ENCODE measurements at regions not wholly inside any gene's neighbourhood (a gene's known extent, or its start where the extent isn't known, plus 50 kb on each side); places are given as distances from the start of the nearest gene placed in this dataset.

DNA sequence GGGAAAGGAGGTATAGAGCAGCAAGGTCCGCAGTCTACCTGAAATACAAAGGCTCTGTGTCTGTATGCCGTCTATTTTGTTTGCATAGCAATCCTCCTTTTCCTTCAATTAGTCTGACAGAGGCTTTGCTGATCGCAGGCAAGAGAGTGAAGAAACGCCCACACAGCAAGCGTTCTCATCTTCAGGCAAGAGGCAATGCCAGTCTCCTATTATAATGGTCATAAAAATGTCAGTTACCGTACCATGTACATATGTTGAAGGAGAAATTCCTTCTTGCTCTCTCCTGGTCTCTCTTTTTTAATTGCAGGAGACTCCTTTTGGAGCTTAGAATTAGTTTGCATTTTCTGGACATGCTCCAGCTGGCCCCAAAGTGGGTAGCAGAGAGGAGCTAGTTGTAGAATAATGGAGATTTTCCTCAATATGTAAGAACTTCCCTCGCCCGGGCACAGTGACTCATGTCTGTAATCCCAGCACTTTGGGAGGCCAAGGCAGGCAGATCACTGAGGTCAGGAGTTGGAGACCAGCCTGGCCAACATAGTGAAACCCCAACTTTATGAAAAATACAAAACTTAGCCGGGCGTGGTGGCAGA, 139.5 kb downstream of the PFKFB3 start:
- DNase-seq (ENCODE audit: low read depth in 2 of 2, low spot score in 1 of 2): no peak

GRCh38 chr10:6343305-6344010, 140.7 kb downstream of the PFKFB3 start:
- DNase-seq (ENCODE audit: low read depth in 2 of 2, low spot score in 1 of 2): no peak

DNA sequence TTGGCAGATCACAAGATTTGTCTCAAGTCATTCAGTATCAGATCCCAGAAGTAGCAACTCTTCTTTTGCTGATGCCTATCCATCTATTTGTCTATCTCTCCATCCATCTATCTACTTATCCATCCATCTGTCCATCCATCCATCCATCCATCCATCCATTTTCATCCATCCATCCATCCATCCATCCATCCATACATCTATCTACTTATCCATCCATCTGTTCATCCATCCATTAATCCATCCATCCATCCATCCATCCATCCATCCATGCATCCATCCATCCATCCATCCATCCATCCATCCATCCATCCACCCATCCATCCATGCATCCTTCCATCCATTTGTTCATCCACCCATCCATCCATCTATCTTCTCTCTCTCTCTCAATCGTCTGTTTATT, 142.7 kb downstream of the PFKFB3 start:
- DNase-seq (ENCODE audit: low read depth in 2 of 2, low spot score in 1 of 2): no peak

DNA sequence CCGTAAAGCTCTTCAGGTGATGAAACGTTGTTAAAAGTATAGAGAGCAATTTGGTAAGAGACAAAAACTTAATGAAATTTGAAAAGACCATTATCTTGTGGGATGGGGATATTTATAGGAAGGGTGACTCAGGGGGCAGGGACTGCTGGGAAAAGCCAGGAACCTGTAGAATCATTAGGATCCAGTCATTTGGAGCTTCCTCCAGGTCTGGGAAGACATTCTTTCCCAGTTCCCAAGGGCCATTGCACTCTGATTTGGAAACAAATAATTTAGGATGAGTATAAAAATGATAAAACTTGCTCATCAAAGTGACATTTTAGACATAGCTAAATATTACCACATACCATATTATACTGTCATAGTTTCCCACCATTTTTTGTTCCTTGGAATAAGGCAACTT, 143.9 kb downstream of the PFKFB3 start:
- no peak for DNase-seq (ENCODE audit: low read depth in 2 of 2, low spot score in 1 of 2)

DNA sequence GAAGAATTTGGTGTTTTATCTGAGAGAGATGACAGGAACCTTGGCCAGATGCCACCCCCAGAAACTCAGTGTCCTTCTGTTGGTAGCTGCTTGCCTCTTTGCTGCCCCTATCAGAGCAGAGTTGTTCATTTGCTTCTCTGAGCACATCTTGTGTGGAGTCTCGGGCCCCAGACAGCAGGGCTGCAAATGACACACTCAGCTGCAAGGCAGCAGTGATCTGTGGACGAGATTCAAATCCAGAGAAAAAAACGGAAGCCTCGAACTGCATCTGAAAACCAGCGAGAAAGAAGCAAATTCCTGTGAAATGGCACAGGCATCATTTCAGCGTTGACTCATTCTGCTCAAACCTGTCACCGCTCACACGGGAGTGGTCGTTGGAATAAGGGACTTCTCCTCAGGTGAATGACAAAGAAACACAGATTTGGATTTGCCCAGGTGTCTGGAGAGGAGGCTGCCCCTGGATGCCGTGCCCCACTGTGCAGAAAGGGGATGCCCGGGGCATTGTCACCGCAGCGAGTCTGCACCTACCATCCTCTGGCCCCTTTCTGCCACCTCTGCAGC, 144.7 kb downstream of the PFKFB3 start:
- peak; percentile 8 to 9 for DNase-seq (ENCODE audit: low read depth in 2 of 2, low spot score in 1 of 2)

DNA sequence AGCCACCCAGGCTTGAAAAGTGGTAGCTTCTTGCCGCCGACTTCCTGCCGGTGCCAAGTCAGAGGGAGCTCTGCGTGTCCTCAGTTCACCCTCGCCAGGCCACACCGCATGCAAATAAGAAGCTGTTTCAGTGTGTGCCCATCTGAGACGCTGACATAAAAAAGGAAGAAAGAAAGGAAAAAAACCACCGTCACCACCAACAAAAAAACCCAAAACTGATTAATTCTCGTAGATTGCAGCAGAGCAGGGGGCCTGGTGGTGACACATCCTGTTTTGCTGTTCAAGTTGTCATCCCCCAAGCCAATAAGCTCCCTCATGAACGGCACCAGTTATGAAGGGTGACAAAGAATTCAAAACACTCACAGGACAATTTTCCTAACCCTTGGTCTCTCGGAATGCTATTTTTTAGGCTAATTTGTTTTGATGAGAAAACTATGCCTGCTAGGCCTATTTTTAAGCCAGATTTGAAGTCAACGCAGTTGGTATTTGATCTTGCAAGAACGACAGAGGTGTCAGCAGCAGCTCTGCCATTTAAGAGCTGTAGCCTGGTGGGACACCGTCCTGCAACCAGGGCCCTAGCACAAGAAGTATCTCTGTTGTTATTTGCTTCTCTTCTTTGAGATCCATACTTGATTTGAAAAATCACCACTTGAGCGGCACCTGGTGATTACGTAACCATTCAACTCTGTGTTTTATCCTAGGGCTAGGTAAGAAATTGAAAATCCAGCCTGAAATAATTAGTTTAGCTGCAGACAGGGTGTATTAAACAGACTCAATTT, 145.6 kb downstream of the PFKFB3 start:
- DNase-seq (ENCODE audit: low read depth in 2 of 2, low spot score in 1 of 2): peak; percentile 36 to 61

DNA sequence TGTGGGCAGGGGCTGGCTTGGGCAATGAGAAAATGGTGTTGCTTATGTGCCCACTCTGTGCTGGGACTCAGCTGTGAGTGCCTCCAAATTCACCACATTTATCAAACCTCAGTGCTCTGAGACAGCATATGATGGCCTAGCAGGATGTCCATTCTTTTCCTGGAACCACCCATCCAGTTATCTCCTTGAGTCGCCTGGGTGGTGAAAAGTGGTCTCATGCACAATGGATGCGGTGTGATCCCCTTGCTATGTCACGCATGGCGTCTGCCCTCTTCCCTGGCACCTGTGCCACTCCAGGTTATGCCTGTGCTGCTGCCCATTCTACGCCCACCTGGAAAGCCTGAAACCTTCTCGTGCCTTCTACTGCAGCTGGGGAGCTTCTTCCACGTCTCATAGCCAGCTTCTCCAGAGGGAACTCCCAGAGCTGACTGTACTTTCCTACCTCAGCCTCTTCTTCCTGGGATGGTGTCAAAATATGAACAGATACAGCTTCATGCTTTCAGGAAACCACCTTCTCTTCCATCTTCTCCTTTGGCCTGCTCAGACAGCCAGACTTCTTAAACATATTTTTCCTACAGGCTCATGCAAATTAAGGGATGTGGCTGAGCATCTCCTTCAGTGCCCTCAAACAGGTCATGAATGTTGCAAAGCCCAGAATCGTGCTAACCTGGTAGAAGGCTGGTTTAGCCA, 147.3 kb downstream of the PFKFB3 start:
- no peak for DNase-seq (ENCODE audit: low read depth in 2 of 2, low spot score in 1 of 2)

- DNase-seq (ENCODE audit: low read depth in 2 of 2, low spot score in 1 of 2): no peak
These were observed 147.9 kb downstream of the PFKFB3 start for GRCh38 chr10:6350609-6351008.

- no peak for DNase-seq (ENCODE audit: low read depth in 2 of 2, low spot score in 1 of 2)
These were observed 148.8 kb downstream of the PFKFB3 start for GRCh38 chr10:6351495-6351894.

- no peak for DNase-seq (ENCODE audit: low read depth in 2 of 2, low spot score in 1 of 2)
These were observed 150.8 kb downstream of the PFKFB3 start for GRCh38 chr10:6353526-6353925.

DNA sequence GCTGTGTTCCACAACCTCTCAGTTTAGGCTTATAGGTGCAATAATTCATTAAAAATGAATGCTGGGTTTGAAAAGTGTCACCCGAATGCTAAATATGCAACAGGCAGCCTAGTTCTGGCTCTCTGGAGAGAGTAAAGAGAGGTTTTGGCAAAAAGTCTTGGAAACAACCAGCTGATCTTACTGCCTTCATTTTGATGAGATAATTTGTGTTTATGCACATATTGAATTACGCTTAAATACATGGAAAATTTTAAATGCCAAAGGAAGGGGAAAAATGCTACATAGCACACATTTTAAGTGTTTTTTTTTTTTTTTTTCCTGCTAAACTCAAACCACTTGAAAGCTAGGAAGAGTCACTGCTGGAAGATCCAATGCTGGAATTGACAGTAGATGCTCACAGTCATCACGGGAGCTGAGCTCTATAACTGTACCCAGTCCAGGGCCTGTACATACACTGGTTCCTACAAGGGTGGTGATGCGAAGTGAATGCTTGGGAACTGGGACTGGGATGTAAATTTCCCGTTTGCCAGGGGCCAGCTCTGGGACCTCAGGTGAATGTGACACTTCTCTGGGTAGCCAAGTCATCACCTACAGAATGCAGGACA, 151.5 kb downstream of the PFKFB3 start:
- no peak for DNase-seq (ENCODE audit: low read depth in 2 of 2, low spot score in 1 of 2)

DNA sequence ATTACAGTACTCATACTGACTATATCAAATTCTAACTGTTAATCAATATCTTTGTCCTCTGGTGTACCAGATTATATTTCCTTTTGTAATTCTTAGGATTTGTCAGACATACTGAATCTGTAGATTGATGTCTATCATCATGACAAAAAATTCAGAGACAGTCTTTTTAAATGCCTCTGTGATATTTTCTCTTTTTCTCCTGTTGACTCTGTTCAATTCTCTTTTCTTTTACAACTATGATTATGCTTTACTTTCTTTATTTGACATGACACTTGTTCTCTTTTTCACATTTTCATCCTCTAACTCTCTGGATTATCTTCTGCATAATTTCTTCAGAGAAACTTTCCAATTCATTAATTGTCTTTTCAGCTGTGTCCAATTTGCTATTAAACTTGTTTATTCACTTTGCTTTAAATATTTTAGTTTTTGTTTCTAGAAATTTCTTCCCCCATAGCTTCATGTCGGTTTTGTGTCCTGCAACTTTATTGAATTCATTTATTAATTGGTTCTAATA, 153.6 kb downstream of the PFKFB3 start:
- no peak for DNase-seq (ENCODE audit: low read depth in 2 of 2, low spot score in 1 of 2)

- DNase-seq (ENCODE audit: low read depth in 2 of 2, low spot score in 1 of 2): no peak
These were observed 159.1 kb downstream of the PFKFB3 start for GRCh38 chr10:6361869-6362268.

GRCh38 chr10:6362879-6363278, 160.1 kb downstream of the PFKFB3 start:
- DNase-seq (ENCODE audit: low read depth in 2 of 2, low spot score in 1 of 2): no peak

- DNase-seq (ENCODE audit: low read depth in 2 of 2, low spot score in 1 of 2): no peak
These were observed 160.8 kb downstream of the PFKFB3 start for GRCh38 chr10:6363511-6363910.

- no peak for DNase-seq (ENCODE audit: low read depth in 2 of 2, low spot score in 1 of 2)
These were observed 161.6 kb downstream of the PFKFB3 start for GRCh38 chr10:6364283-6364682.

GRCh38 chr10:6364893-6365292, 162.2 kb downstream of the PFKFB3 start:
- DNase-seq (ENCODE audit: low read depth in 2 of 2, low spot score in 1 of 2): no peak

DNA sequence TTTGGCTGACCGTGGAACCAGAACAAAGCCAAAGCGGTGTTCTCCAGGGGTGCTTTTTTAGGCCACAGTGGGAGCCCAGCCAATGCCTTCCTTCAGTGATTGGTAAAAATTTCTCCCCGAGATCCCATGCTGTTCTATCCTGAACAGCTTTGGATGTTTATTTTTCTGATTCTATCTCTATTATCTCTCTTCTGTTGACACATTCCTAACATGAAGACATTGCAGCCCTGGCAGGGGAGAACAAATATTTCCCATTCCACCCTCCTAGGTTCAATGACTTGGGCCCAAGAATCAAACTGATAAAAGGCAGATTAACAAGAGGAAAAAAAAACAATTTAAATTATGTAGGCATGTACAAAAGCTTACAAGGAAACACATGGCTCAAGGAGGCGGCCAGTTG, 162.7 kb downstream of the PFKFB3 start:
- DNase-seq (ENCODE audit: low read depth in 2 of 2, low spot score in 1 of 2): no peak

Data from stimulated activated CD8-positive, alpha-beta memory T cell treated with anti-CD3 and anti-CD28 coated beads, Interleukin-4, amount 100 ng/mL, for 1 hour (primary cell).